GM18505 (cell line): ENCODE measurements at regions not wholly inside any gene's neighbourhood (a gene's known extent, or its start where the extent isn't known, plus 50 kb on each side); places are given as distances from the start of the nearest gene placed in this dataset.

ENCODE experiments used
- ATAC-seq: cut with Tn5 transposase; IDR thresholded peaks from one replicate; pipeline ENCODE4 v1.9.1; 2021; ENCODE audit not compliant: unreplicated experiment
- POLR2A ChIP-seq: IDR thresholded peaks from 4 replicates; pipeline ENCODE4 v1.6.1; 2011; ENCODE audit warnings: borderline replicate concordance; ENCODE audit not compliant: insufficient read depth, insufficient read length; ENCODE audit errors: extremely low read depth

DNA sequence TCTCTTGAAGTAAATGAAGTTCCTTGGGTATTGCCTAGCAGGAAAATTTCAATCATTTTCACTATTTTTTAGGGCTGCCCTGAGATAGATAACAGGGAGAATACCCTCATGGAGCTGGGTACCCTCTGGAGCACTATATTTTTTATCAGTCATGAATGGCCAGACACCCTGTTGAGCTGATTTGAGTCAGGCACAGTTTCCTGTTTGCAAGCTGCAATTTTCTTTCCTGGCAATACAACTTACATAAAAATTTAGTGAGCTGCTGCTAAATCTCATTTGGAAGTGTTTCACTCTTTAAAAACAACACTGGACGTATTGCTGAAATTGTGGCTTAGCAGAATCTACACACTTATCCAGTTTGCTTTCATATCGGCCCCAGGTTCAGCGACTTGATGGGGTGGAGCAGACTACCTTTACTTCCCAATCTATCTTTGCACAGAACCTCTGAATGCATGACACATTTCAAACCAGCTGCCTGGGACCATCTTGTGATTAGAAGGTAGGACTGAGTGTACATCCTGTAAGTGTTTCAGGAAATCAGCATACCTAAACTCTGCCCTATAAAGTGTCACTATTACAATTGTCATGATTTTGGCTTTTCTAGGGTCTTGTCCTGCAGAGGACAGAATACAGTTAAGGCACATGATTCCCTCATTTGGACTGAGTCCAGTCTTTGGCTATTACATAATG is 125.7 kb upstream of the FAM3C start:
- no peak for TF ChIP-seq POLR2A
- no peak for ATAC-seq

DNA sequence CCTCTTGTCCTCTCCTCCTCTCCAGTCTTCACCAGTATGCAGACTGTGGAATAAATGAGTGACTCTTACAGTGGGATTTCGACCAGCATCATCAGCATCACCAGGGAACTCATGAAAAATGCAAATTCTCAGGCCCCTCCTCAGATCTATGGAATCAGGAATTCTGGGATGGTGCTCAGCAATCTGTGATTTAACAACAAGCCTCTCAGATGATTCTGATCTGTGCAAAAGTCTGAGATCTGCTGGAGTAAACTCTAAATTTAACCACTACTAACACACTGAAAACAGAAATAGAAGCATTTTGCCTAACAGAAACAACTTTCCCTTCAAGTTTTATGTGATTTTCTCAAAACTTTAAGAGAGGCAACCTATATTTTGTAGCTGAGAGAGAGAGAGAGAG is 124.8 kb upstream of the FAM3C start:
- no peak for TF ChIP-seq POLR2A
- no peak for ATAC-seq

DNA sequence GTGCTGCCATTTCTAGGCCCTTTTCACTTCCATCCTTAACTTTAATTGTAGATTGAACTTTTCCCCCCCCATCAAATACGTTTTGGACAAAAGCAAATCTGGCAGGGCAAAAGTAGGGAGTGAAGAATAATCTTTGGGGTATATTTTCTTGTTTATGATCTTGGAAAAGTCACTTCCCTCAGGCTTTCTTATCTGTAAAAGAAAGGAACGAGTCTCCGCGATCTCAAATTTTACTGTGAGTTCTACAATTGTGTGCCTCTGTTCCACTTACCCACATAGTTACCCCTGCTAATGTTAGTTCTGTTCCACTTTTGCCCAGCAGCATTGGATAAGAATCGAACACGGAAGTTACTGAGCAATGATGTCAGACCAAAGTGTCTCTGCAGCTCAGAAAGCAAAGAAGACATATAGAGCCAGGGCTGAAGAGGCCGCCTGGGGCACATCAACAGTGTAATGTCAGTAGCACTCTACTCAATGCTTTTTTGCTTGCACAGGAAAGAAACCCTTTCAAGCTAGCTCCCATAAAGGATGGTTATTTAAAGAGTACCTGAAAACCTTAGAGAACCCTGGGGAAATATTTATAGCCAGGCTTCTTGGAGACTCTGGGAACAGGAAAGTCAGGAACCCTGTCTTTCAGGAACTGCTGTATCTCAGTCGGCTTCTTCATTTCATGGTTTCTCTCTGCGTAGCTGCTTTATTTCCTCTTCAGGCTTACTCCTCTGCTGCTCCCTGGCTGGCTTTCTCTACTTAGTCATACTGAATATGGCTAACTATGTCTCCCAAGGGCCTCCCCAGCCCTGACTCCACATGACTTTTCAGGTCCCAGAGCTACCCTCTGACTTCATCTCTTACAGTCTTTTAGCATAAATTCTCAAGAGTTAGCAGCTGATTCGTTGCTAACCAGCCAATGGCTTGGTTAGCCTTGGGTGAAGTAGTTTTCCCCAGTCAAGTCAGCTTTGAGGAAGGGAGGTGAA is 123.7 kb upstream of the FAM3C start:
- peak; percentile 86 for ATAC-seq

DNA sequence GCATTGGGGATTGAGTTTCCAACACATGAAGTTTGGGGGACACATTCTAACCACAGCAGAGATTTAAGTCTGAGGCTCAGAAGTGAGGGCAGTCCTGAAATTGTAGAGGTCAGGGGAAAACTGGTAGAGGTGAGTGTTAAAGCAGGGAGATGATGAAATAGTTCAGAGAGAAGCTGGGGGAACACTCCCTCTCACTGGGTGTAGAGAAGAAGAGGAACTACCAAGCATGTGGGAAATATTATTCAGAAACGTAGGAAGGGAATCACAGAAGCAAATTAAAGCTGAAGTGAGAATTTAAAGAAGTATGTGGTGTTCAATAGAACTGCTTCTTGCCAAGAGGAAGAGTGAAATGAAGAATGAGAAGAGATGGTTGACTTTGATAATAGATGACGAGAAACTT is 121.5 kb upstream of the FAM3C start:
- TF ChIP-seq POLR2A = no peak
- ATAC-seq = no peak

More for the DNA sequence above, 123.7 kb upstream of the FAM3C start:
- TF ChIP-seq POLR2A = no peak

DNA sequence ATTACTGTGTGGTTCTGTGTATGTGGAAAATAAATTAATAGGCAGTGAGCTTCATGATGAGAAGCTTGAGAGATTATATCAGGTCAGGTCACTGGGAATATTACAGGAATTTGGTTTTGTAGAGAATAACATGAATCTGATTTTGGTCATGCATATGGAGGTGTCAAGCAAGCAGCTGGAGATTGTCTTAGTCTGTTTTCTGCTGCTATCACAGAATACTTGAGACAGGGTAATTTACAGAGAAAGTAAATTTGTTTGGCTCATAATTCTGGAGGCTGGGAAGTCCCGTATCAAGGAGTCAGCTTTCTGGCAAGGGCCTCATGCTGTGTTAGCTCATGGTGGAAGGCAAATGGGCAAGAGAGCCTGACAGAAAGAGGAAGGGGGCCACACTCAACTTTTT is 120.7 kb upstream of the FAM3C start:
- TF ChIP-seq POLR2A = no peak
- ATAC-seq = no peak

DNA sequence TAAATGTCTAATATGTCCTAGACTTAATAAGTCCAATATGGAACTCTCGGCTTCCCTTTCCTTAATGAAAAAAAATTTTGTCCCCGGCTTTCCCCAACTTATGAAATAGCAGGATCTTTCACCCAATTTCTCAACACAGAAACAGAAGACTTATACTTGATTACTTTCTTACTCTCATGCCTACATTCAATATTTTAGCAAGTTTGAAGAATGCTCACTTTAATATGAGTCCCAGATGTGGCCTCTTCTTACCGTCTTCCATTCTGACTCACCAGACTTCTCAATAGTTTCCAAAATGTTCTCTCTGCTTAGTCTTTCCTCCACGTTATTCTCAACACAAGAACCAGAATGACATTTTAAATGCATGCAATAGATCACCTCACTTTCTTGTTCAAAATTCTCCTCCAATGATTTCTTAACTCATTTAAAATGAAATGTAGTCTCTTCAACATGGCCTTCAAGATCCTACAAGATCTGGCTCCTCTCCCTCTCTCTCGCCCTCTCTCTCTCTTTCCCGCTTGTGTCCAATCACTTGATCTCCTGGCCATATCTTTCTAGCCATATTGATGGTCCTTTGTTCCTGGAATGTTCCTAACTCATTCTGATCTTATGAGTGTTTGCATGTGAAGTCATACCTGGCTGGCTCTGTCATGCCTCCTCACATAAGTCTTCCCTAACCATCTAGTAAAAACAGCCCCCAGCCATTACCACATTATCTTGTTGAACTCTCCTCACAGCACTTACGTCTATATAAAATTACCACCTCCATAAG is 119.7 kb upstream of the FAM3C start:
- ATAC-seq = no peak

DNA sequence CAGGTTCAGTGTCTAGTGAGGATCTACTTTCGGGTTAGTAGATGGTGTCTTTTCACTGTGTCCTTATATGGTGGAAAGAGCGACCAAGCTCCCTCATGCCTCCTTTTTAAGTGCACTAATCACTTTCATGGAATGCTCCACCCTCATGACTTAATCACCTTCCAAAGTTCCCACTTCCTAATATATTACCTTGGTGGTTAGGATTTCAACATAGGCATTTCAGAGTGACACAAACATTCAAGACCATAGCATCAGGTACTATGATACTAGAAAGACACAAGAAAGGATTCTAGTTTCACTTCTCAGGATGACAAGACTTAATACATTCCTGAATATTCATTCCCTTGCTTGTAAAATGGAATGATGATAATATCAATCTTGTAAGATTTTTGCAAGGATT is 119.1 kb upstream of the FAM3C start:
- ATAC-seq = no peak
- no peak for TF ChIP-seq POLR2A

More for the DNA sequence above, 119.7 kb upstream of the FAM3C start:
- no peak for TF ChIP-seq POLR2A

DNA sequence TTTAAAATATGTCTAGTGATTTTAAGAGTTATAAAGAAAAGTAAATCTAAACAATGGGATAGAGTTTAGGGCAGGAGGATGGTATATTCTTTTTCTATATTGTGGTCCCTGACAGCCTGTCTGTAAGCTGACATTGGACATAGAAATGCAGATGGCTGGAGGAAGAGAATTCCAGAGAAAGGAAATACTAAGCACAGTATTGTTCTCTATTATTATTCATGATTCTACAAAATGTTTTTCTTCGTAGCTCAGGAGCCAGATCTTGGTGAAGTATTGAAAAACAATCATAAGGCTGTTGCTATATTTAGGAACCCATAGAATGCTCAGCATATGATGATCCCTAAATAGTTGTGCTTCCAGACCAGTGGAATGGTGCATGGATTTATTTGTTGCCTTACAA is 117.0 kb upstream of the FAM3C start:
- TF ChIP-seq POLR2A = no peak
- no peak for ATAC-seq

DNA sequence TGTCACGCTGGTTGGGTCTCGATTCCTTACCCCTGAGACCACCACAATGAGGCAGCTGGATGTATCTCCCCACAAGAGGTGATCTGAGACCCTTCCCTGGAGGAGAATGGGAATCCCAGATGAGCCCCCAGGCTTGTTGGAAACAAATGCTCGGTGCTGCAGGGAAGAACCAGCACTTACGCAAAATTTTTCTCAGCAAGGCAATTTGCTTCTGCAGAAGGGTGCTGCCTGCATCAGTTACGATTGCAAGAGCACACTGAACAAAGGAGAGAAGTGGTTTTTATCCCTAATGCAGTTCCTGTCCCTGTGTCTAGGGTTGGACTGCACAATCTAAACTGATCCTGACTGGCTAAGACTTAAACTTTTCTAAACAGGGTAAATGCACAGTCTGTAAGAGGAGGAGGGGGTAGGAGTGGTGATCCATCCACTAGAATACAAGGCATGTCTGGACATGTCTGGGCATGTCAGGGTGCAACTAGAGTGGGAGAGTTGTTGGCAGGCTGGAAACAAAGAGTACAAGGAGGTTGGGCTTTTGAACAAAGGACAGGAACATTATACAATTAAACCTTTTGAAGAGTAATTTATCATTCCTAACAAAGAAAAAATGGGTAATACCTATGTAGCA is 114.9 kb upstream of the FAM3C start:
- ATAC-seq = no peak
- no peak for TF ChIP-seq POLR2A

DNA sequence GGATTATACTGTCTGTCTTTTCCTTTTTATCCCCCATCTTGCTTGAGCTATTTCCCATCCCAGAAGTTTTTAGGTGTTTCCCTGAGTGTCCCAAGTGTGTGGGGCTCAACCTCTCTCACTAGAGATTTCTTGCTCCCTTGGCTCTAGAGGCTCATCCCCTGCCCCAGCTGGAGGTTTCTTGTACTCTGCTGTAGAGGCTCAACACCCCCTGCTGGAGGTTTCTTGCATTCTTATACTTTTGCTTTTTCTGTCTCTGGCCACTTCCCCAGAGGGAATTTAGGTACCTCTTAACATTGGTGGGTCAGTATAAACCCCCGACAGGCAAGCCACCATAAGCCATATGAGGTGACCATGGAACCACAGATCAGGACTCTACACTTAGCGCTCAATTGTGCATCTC is 114.2 kb upstream of the FAM3C start:
- no peak for ATAC-seq
- TF ChIP-seq POLR2A = no peak

DNA sequence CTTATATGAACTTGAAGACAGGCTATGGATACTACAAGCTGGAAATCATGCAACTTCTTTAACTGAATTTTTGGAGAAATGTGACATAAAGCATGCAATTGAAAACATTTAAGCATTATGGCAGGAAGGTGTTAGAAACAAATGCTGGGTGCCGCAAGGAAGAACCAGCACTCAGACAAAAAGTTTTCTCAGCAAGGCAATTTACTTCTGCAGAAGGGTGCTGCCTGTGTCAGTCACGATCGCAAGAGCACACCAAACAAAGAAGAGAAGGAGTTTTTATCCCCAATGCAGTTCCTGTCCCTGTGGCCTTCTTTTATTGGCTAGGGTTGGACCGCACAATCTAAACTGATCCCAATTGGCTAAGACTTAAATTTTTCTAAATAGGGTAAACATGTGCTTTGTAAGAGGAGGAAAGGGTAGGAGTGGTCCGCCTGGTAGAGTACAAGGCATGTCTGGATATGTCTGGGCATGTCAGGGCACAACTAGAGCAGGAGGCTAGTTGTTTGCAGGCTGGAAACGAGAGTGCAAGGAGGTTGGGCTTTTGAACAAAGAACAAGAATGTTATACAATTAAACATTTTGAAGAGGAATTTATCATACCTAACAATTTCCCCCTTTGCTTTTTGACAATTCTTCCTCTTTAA is 109.6 kb upstream of the FAM3C start:
- ATAC-seq = no peak
- no peak for TF ChIP-seq POLR2A

DNA sequence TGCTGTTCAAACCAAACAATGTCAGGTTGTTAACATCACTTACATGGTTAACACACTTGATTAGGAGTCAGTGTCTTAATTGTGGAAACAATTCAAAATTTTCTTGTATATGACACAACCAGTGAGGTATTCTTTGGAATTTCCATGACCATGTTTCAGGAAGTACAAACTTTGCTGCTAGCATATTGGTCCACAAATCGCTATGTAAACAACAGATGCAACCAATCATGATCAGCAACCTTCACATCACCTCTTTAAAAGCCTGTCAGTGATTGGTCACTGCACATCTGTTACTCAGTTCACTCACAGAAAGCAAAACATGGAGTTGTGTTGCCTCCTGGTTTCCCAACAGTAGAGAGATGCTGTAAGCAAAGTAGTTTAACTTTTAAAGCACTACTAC is 108.9 kb upstream of the FAM3C start:
- no peak for ATAC-seq
- no peak for TF ChIP-seq POLR2A
